PC-3 (cell line): ENCODE measurements at regions not wholly inside any gene's neighbourhood (a gene's known extent, or its start where the extent isn't known, plus 50 kb on each side); places are given as distances from the start of the nearest gene placed in this dataset.

Experiments used
- CTCF ChIP-seq: fragments of 300-600 bp; sonication (generic); conservative IDR thresholded peaks from 2 replicates; pipeline ENCODE4 v1.5.1; 2017; ENCODE audit warnings: antibody characterized with exemption, low read depth, mild to moderate bottlenecking, low read length
- EZH2 ChIP-seq: fragments of 300-600 bp; sonication (generic); IDR thresholded peaks from one replicate; pipeline ENCODE4 v1.6.1; 2017; ENCODE audit warnings: antibody characterized with exemption, mild to moderate bottlenecking, low read length; ENCODE audit not compliant: unreplicated experiment
- EZH2phosphoT487 ChIP-seq: fragments of 300-600 bp; sonication (generic); IDR thresholded peaks from 2 replicates; pipeline ENCODE4 v1.6.1; 2018; ENCODE audit warnings: mild to moderate bottlenecking, antibody characterized with exemption, low read length, borderline replicate concordance

GRCh38 chr18:56451188-56451587 is 187.2 kb downstream of the TXNL1 start:
- TF ChIP-seq CTCF (no peak), EZH2 (no peak), EZH2phosphoT487 (no peak)
